GM12874 (cell line): ENCODE measurements at regions not wholly inside any gene's neighbourhood (a gene's known extent, or its start where the extent isn't known, plus 50 kb on each side); places are given as distances from the start of the nearest gene placed in this dataset.

ENCODE experiments used
- TF ChIP-seq, protein P1 (sequence below): IDR thresholded peaks from 2 replicates; pipeline ENCODE4 v1.5.1; 2011; ENCODE audit warnings: low read depth, mild to moderate bottlenecking, control low read depth, low read length, moderate library complexity; ENCODE audit not compliant: insufficient read depth

DNA sequence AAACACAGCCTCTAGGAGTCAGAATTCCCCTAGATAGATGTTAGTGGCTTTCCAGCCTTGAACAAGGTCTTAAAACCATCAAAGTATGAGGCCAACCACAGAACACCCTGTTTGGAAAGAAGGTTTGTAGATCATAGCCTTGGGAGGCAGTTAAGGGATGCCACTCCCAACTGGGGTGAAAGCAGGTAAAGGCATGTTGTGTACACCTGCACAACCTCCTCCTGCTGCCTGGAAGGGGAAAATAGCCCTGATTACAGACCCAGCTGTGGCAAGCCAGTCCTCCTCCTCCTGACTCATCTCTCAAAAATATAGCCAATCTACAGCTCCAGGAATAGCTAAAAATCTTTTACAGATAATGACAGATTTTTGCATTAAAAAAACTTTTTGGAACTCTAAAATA lies 108.1 kb downstream of the RBM43 start:
- TF ChIP-seq, protein P1, sequence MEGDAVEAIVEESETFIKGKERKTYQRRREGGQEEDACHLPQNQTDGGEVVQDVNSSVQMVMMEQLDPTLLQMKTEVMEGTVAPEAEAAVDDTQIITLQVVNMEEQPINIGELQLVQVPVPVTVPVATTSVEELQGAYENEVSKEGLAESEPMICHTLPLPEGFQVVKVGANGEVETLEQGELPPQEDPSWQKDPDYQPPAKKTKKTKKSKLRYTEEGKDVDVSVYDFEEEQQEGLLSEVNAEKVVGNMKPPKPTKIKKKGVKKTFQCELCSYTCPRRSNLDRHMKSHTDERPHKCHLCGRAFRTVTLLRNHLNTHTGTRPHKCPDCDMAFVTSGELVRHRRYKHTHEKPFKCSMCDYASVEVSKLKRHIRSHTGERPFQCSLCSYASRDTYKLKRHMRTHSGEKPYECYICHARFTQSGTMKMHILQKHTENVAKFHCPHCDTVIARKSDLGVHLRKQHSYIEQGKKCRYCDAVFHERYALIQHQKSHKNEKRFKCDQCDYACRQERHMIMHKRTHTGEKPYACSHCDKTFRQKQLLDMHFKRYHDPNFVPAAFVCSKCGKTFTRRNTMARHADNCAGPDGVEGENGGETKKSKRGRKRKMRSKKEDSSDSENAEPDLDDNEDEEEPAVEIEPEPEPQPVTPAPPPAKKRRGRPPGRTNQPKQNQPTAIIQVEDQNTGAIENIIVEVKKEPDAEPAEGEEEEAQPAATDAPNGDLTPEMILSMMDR = no peak

GRCh38 chr2:151150331-151151320 lies 111.0 kb downstream of the RBM43 start:
- TF ChIP-seq, protein P1 = no peak

DNA sequence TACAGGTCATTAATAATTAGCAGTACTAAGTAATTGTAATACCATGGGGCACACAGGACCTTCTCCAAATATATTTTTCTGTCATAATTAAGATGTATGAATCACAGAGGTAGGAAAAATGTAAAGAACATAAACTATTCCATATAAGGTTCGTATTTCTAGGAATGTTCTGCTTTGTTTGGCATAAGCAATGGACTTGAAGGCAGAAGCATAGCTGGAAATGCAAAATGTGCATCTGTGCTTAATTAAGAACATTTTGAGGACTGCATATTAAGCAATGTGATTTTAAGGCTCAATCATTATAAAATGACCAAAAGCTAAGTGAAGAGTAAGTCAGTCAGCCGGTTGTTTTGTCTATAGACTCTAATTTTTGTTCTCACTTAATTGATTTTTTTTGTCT lies 123.2 kb downstream of the RBM43 start:
- TF ChIP-seq, protein P1 = no peak

- TF ChIP-seq, protein P1 = no peak
Measured at GRCh38 chr2:151137526-151137925, 124.1 kb downstream of the RBM43 start.

DNA sequence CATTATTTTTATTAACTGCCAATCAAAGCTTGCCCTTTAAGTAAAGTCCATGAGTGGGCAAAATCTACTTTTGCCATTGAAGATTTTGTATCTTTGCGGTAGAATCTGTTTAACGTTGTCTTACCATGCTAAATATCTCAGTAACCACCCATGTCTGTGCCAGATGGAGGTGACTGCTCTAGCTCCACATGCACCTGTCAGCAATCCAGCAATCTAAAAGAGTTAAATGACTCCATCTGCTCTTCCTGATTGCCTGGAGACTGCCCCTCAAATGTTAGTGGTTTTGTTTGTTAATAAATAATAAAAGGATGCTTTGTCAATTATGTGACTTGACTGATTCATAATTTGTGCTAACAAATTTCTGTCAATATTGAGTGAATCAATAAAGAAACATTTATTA lies 141.7 kb downstream of the RBM43 start:
- TF ChIP-seq, protein P1 = no peak

- TF ChIP-seq, protein P1 = no peak
Measured at GRCh38 chr2:151119374-151119773, 142.3 kb downstream of the RBM43 start.

- TF ChIP-seq, protein P1 = no peak
Measured at GRCh38 chr2:151118269-151118668, 143.4 kb downstream of the RBM43 start.
